ENCODE measurements at regions not wholly inside any gene's neighbourhood (a gene's known extent, or its start where the extent isn't known, plus 50 kb on each side); places are given as distances from the start of the nearest gene placed in this dataset.

DNA sequence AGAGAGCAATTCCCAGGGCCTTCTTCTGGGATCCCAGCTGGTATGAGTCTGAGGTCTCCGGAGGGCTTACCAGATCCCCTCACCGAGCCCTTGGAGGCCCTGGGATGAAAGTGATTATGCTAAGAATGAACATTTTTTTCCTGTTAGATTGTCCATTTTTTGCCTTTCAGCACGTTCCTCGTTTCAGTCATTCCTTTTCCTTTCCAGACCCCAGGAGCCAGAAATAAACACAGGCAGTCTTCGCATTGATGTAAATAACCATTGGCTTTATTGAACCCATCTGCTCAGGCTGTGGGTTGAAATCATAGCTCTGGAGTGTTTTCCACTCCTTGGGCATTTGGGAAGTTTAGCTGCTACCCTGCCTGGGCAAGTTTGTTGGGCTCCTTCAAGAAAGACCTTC, 320.9 kb upstream of the AUTS2 start:
- TF ChIP-seq, protein P1, sequence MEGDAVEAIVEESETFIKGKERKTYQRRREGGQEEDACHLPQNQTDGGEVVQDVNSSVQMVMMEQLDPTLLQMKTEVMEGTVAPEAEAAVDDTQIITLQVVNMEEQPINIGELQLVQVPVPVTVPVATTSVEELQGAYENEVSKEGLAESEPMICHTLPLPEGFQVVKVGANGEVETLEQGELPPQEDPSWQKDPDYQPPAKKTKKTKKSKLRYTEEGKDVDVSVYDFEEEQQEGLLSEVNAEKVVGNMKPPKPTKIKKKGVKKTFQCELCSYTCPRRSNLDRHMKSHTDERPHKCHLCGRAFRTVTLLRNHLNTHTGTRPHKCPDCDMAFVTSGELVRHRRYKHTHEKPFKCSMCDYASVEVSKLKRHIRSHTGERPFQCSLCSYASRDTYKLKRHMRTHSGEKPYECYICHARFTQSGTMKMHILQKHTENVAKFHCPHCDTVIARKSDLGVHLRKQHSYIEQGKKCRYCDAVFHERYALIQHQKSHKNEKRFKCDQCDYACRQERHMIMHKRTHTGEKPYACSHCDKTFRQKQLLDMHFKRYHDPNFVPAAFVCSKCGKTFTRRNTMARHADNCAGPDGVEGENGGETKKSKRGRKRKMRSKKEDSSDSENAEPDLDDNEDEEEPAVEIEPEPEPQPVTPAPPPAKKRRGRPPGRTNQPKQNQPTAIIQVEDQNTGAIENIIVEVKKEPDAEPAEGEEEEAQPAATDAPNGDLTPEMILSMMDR (IDR thresholded peaks at IDR 0.05), result no peak
- TF ChIP-seq POLR2AphosphoS5 (IDR thresholded peaks at IDR 0.05), result no peak
- TF ChIP-seq POLR2A (IDR thresholded peaks at IDR 0.05), result no peak
